Activated CD4-positive, CD25-positive, alpha-beta regulatory T cell (primary cell): ENCODE measurements at regions not wholly inside any gene's neighbourhood (a gene's known extent, or its start where the extent isn't known, plus 50 kb on each side); places are given as distances from the start of the nearest gene placed in this dataset.

Experiments used
- DNase-seq, 4 experiments: peaks; one replicate each; lab custom pipeline; 2025; lab: John Stamatoyannopoulos, UW

DNA sequence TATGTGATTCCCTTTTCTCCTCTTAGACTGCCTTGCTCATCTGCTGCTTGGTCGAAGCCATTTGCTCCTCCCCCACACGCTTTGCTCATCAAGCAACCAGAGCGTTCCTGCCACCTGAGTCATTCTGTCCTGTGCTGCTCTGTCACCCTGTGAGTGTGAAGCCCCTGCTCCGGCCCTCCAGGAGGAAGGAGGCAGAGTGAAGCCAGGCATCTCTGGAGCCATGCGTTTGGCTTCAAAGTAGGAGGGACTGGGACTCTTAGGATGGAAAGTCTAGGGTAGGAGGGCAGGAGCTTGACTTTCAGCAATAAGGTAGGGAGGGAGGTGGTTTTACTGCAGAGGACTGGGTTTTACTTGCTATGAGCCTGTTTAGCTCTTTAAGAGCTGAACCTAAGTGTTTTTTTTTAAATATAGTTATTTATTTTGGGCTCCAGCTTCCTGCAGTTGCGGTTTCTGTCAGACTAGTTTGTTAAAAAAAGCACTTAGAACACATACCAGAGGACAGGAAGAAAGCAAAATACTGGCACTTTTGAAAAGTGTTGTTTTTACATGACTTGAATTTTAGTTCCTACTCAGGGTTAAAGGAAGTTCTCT, 63.6 kb downstream of the SPINK2 start:
- DNase-seq, result peak; percentile 25 to 48 (median 36)

DNA sequence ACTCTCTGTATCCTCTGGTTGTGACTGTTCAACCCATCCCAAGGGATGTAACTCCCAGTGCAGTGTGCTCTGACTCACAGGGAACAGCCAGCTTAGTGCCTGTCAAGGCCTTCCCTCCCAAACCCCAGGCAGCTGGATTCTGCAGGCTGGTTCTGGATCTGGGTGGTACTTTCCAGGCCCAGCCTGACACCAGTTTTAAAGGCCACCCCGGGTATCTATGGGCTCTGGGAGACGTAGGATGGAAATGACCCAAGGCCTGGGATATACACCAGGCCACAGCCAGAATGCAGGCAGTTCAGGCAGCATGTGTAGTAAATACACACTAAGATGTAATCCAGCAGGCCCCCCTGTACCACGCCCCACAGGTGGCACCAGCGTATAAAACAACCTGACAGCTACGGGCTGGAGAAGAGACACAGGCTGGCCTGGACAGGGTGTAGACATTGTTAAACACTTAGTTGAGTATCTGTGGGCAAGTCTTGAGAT, 64.2 kb downstream of the SPINK2 start:
- DNase-seq, result no peak

DNA sequence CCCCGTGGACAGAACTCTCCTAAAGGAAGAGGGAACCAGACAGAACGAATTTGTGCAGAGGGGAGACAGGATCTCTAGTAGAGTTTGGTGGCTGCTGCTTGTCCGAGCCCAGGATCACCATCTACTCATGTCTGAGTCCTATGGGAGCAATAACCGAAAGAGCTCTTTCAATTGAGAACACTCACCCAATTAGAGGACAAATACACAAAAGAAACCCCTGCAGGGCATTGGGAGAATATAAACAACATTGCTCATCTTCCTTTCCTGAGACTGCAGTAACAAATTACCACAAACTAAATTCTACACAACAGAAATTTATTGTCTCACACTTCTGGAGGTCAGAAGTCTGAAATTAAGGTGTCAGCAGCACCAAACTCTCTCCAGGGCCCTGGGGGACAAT, 65.6 kb downstream of the SPINK2 start:
- no peak for DNase-seq

DNA sequence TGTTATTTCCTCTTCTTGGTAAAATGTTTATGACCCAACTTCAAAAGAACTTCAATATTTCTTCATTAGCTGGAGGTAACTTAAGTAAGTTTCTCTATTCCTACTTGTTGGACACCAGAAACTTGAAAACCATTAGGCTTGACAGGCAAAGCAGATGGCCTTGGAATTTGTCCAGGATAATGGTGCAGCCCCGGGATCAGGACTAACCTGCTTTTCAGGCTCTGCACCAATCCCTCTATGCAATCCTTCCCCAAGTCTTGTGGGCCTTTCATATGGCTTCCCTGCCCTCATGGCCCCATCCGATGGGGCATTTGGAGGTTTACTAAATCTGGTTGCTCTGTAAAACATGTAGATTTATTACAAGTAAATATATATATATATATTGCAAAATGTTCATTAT, 68.5 kb downstream of the SPINK2 start:
- no peak for DNase-seq

DNA sequence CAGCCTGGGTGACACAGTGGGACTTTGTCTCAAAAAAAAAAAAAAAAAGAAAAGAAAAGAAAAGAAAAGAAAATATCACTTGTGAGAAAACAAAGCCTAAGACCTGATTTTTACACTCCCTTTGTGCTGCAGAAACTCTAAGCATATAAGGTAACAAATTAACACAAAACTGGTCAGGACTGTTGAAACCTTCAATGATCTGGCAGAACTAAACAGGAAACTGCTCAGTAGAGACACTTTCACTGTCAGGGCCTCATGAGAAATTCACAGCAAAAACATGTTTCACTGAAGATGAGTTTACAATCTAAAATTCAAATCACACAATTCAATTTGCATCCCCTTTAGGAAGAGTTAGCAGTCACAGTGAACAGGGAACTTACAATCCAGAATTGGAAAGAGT, 69.1 kb upstream of the HOPX start:
- no peak for DNase-seq

DNA sequence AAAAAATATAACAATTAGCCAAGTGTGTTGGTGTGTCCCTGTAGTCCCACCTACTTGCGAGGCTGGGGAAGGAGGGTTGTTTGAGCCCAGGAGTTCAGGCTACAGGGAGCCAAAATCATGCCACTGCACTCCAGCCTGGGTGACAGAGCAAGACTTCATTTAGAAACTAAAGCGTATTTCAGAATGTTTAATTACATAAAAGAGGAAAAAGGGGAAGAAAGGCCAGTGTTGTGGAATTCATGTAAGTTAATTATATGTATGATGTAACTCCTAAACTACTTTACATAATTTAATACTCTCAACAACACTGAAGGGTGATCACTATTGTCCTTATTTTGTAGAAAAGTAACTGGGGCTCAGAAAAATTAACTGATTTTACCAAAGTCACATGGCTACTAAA, 67.2 kb upstream of the HOPX start:
- DNase-seq, result no peak

DNA sequence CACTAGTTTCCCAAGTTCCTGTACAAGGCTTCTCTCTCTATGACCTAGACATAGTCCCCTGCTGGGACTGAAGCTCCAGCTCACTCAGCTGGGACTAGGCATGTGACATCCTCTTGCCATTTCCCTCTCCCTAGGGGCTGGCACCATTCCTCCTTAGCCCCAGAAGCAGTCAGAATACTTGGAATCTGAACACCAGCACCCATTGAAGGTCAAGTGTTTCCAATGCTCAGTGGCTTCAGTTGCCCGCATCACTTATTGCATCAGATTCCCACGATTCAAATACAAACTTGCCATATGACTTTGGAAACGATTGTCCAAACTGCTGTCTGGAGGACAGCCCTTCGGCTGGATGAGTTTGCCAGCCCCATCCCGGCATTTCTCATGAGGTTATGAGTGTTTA, 65.5 kb upstream of the HOPX start:
- DNase-seq, result no peak

DNA sequence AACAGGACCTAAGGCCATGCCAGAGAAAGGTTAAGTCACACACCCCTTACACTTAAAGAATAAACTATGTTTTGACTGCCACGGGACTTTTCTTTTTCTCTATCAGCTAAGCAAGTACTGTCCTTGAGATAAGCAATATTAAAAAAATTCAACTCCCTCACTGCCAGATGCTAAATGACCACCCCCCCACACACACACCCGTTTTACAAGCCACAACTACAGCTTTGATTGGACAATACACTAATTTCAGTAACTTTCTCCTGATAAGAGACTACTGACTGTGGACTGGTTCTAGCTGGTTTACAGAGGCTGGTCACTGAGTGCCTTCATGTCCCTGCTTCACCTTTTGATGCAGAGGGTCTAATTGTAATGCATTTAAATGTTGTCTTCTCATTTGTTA, 63.9 kb upstream of the HOPX start:
- DNase-seq, result no peak

DNA sequence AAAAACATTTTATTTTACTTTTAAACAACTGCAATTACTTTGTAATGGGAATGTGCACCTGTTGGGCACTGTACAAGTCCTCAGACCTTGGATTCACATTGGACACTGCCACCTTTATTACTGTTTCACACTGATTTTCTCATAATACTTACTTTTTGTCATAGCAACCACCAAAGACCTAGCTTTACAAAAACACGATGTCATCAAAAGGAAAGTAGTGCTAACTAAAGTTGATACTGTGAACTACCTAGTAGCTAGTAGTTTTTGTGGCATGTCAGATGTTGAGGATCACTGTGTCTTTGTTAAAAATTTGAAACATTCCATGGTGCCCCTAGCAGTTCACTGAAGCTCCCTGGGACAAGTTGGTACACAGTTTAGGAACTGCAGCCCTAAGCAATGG, 62.9 kb upstream of the HOPX start:
- no peak for DNase-seq

DNA sequence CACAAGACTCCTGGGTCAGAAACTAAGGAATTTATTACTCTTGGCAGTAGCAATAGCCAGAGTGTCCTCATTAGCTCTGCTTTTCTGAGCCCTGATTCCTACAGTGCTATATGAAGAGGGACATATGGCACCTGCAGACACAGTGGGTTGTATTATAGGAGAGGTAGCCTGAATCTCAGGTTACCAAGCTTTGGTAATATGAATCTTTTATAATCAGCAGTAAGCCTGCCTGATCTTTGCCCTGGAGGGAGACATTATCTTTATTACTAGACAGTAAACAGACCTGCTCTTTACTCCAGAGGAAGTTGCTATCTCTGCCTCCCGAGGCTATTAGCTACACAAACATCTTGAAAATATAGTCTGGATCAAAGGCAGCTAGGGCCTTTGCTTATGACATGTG, 62.5 kb upstream of the HOPX start:
- DNase-seq, result no peak

DNA sequence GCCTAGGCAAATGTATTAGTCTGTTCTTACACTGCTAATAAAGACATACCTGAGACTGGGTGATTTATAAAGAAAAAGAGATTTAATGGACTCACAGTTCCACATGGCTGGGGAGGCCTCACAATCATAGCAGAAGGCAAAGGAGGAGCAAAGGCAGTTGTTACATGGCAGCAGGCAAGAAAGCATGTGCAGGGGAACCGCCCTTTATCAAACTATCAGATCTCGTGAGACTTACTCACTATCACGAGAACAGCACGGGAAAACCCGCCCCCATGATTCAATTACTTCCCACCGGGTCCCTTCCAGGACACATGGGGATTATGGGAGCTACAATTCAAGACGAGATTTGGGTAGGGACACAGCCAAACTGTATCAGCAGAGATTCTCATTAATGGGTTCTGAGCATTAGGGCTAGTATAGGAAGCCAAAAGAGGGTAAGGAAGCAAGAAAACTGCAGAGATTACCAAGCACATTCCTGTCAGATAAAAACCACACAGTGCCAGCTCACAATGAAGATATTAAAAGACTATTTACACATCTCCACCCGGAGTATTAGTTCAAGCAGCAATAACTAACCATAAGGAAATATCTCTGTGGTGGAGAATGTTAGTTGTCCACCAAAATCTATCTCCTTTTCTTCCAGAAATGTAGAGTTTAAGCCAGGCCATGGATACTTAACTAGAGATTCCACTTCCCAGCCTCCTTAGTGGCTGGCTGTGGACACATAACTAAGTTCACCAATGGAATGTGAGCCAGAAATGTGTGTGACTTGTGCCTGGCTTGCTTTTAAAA, 61.2 kb upstream of the HOPX start:
- DNase-seq, result no peak

DNA sequence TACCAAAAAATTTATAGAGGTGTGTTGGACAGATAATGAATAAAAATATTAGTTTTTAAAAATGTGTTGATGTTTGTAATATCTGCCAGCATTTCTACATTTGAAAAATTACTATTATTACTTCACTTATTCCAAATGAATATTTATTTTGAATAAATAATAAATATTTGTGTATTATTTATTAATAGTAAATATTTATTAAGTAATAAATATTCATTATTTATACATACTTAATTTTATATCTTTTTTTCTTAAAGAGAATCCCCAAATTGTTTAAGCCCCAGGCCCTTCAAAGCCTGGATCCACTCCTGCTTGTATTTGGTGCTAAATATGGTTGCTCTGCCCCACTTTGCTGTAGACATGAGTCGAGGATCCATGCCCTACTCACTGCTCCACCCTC, 60.5 kb upstream of the HOPX start:
- DNase-seq, result no peak

DNA sequence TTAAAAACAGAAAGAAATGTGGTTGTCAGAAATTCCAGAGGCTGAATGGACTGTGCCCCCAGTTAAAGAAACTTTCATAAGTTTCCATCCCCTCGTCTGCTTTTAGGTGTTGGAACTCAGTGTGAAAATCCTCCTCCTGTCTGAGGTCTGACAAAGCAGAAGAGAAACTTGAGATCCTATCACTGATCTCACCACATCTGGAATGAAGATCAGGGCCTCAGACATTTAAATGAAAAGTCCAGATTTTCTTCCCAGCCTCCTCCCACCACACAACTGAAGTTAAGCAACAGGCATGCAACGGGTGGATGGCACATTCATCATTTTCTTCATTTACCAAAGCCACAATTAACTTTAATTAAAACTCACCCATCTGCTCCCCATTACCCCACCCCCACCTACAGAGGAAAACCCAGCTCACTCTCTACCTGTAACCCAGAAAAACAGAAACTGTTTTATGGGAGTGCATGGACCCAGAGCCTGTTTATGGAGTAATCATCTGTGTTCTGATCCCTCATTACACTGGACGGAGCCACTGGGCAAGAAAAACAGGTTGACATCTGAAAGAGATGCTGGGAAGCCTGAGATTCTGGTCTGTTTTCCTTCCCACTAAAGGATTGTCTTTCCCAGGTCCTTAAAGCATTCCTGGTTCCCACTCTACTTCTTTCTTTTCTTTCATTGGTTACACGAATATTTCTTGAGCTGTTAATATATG, 58.1 kb upstream of the HOPX start:
- DNase-seq, result no peak

DNA sequence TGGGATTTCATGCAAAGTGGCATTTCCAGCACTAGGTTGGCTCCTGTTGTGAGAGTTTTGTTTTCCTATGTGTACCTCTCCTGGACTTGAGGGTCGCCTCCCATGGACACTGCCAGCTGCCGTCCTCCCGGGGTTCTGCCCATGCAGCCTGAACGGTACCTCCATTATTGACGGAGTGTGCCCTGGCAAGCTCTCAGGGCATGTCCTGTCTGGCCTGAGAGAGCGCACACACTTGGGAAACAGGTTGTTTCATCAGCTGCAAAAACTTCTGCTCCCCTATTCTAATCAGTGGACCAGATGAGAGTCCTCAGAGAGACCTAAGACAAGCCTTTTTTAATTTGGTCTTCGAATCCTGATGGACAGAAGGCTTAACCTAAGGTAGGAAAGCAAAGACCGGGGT, 56.6 kb upstream of the HOPX start:
- no peak for DNase-seq

DNA sequence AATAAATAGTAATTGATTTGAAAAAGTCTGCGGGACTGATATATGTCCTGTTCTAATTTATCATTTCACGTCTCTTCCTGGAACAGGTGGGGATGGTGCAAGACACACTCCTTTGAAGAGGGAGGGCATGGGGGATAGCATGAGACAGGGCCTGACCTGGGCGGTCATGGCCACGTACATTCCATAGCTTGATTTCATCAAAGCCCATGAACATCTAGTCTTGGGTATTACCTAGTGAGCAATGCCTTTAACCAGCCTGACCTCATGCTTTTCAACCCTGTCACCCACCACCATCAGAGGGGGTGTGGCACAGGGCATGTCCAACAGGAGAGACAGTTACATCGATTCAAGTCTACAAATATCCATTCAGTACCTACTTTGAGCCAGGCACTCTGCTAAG, 52.3 kb upstream of the HOPX start:
- DNase-seq, result no peak

DNA sequence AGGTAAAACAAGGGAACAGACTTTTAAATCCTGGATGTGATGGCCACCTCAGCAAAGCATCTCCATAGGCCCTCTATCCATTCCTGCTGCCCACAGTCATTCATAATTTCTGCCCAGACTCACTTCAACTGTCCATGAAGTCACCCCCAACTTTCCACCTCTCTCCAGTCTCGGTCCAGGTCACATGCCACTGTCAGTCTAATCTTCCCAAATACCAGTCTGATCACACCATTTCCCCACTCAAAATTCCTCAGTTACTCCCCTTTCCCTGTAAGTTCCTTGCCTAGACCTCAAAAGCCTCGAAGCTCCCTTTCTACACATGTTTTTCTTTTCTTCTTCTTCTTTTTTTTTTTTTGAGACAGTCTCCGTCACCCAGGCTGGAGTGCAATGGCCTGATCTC, 51.2 kb upstream of the HOPX start:
- no peak for DNase-seq

DNA sequence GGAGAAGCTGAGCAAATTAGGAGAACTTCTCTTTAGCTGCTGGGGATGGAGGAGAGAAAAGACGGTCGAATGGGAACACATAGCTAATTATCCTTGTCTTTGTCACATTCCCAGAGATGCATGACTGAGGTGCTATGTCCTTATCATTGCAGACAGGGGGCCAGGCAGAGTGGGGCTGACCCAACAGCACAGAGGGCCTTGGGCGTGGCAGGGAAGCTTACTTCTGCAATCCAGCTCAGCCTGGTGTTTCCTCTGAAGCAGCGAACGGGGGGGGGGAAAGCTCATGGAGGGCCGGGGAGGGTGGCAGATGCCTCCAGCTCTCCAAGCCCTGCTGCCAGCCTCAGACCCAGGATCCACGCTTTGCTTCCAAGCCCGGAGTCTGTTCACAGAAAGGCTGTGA, 50.8 kb upstream of the HOPX start:
- DNase-seq, result no peak
